ENCODE measurements at regions not wholly inside any gene's neighbourhood (a gene's known extent, or its start where the extent isn't known, plus 50 kb on each side); places are given as distances from the start of the nearest gene placed in this dataset.

DNA sequence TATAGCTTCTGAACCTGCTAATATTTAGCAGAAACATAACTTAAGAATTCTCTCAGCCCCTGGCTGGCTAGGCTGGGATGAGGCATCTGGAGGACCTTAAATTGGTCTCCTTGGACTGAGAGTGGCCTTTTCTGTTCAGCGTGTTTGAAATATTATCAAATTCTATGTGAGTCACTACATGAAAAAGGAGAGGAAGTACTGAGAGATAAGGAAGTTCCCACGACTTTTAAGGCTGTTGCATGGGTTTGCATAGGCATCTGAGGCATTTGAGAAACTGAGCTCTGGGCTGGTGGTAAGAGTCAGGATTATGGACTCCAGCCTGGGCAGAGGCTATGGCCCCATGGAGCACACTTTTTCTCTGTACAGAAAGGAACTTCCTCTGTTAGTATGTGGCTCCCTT lies 816.2 kb upstream of the GRAMD2B start:
- H3K4me3 ChIP-seq (ENCODE audit: low read length), result no peak overlapping the region
- H3K4me1 ChIP-seq (ENCODE audit: insufficient read depth, low read length), result peaks cover 7% of the 10 kb centered on the region; the same call in 1 of the 2 replicates
- no peak for DNase-seq
- TF ChIP-seq EZH2 (IDR thresholded peaks at IDR 0.05; ENCODE audit: low read length, unreplicated experiment) (no peak), EZH2phosphoT487 (IDR thresholded peaks at IDR 0.05; ENCODE audit: borderline replicate concordance, low read length) (no peak), CTCF (conservative IDR thresholded peaks at IDR 0.05; ENCODE audit: low read depth, low read length) (no peak)
- H3K27me3 ChIP-seq (ENCODE audit: low read length), result no peaks in the 10 kb centered on the region
- no peak overlapping the region for H3K9ac ChIP-seq (ENCODE audit: low read length)
- no peak overlapping the region for H3K27ac ChIP-seq (ENCODE audit: low read length)
- H2AFZ ChIP-seq (ENCODE audit: low read length), result no peak overlapping the region
- H3K9me3 ChIP-seq (ENCODE audit: low read length), result no peaks in the 10 kb centered on the region
- intact Hi-C loops (cut with micrococcal nuclease), result no loop called here
- ChIA-PET CTCF (no interaction called here), POLR2A (ENCODE audit: unreplicated experiment) (no interaction called here)
- no peaks in the 10 kb centered on the region for H3K36me3 ChIP-seq (ENCODE audit: low read depth, low read length)
- no peaks in the 10 kb centered on the region for H3K79me2 ChIP-seq (ENCODE audit: low read length)
- H4K20me1 ChIP-seq (ENCODE audit: low read length), result no peaks in the 10 kb centered on the region
- ATAC-seq, result no peak
- BruUV-seq (replicated peaks), result no TSS peak
- no peak overlapping the region for H3K4me2 ChIP-seq (ENCODE audit: low read length)
- no peaks in the 10 kb centered on the region for H3F3A ChIP-seq (ENCODE audit: low read length, unreplicated experiment)
- no peaks in the 10 kb centered on the region for H3K9me2 ChIP-seq (replicated peaks; ENCODE audit: low read length)

- CTCF ChIA-PET, result no interaction called here
- Histone ChIP-seq H3K36me3 (ENCODE audit: low read depth, low read length) (no peaks in the 10 kb centered on the region), H3K4me1 (ENCODE audit: insufficient read depth, low read length) (no peaks in the 10 kb centered on the region), H3K9ac (ENCODE audit: low read length) (no peak overlapping the region), H3K4me3 (ENCODE audit: low read length) (no peak overlapping the region), H3K27ac (ENCODE audit: low read length) (no peak overlapping the region), H3K79me2 (ENCODE audit: low read length) (no peaks in the 10 kb centered on the region), H4K20me1 (ENCODE audit: low read length) (no peaks in the 10 kb centered on the region), H3K9me2 (replicated peaks; ENCODE audit: low read length) (no peaks in the 10 kb centered on the region), H2AFZ (ENCODE audit: low read length) (no peak overlapping the region), H3K4me2 (ENCODE audit: low read length) (no peak overlapping the region), H3K9me3 (ENCODE audit: low read length) (no peaks in the 10 kb centered on the region), H3K27me3 (ENCODE audit: low read length) (no peaks in the 10 kb centered on the region), H3F3A (ENCODE audit: low read length, unreplicated experiment) (no peaks in the 10 kb centered on the region)
- TF ChIP-seq EZH2phosphoT487 (IDR thresholded peaks at IDR 0.05; ENCODE audit: borderline replicate concordance, low read length) (no peak), EZH2 (IDR thresholded peaks at IDR 0.05; ENCODE audit: low read length, unreplicated experiment) (no peak), CTCF (conservative IDR thresholded peaks at IDR 0.05; ENCODE audit: low read depth, low read length) (no peak)
- ATAC-seq (no peak), DNase-seq (no peak)
- POLR2A ChIA-PET (ENCODE audit: unreplicated experiment), result no interaction called here
- no TSS peak for BruUV-seq (replicated peaks)
- intact Hi-C loops (cut with micrococcal nuclease), result no loop called here
Observed at GRCh38 chr5:125609011-125609410, 814.2 kb upstream of the GRAMD2B start.

DNA sequence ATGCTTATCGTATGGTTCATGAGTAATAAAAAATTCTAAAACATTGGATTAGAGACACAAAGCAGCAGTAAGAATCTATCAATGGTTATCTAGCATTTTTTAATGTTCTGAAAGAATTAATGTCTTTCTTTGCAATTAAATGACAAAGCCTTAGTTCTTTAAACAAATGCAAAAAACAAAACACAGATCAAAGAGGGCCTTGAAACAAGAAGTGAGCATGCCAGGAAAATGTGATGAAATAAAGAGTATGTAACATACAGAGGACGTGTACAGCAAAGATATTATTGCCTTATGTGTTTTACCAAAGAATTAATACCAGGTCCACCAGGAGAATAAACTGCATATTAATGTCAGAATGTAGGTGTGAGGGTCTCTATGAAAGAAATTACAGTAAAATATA lies 812.3 kb upstream of the GRAMD2B start:
- Histone ChIP-seq H3K36me3 (ENCODE audit: low read depth, low read length) (no peaks in the 10 kb centered on the region), H3K4me3 (ENCODE audit: low read length) (no peak overlapping the region), H3K9me2 (replicated peaks; ENCODE audit: low read length) (no peaks in the 10 kb centered on the region), H3K27ac (ENCODE audit: low read length) (no peak overlapping the region), H3K4me2 (ENCODE audit: low read length) (no peak overlapping the region), H2AFZ (ENCODE audit: low read length) (no peak overlapping the region), H3K9me3 (ENCODE audit: low read length) (no peaks in the 10 kb centered on the region), H3K9ac (ENCODE audit: low read length) (no peak overlapping the region), H3K4me1 (ENCODE audit: insufficient read depth, low read length) (no peaks in the 10 kb centered on the region), H3K79me2 (ENCODE audit: low read length) (no peaks in the 10 kb centered on the region), H3F3A (ENCODE audit: low read length, unreplicated experiment) (no peaks in the 10 kb centered on the region), H4K20me1 (ENCODE audit: low read length) (no peaks in the 10 kb centered on the region), H3K27me3 (ENCODE audit: low read length) (no peaks in the 10 kb centered on the region)
- BruUV-seq (replicated peaks), result no TSS peak
- CTCF ChIA-PET, result no interaction called here
- no peak for DNase-seq
- no peak for TF ChIP-seq EZH2 (IDR thresholded peaks at IDR 0.05; ENCODE audit: low read length, unreplicated experiment)
- TF ChIP-seq EZH2phosphoT487 (IDR thresholded peaks at IDR 0.05; ENCODE audit: borderline replicate concordance, low read length), result no peak
- TF ChIP-seq CTCF (conservative IDR thresholded peaks at IDR 0.05; ENCODE audit: low read depth, low read length), result no peak
- no peak for ATAC-seq
- intact Hi-C loops (cut with micrococcal nuclease), result no loop called here
- POLR2A ChIA-PET (ENCODE audit: unreplicated experiment), result no interaction called here
